GM12873 (cell line): ENCODE measurements at regions not wholly inside any gene's neighbourhood (a gene's known extent, or its start where the extent isn't known, plus 50 kb on each side); places are given as distances from the start of the nearest gene placed in this dataset.

Experiments used
- TF ChIP-seq, protein P1 (sequence below): IDR thresholded peaks from 2 replicates; pipeline ENCODE4 v1.5.1; 2012; ENCODE audit warnings: low read depth, mild to moderate bottlenecking, moderate library complexity, low read length, control low read depth; ENCODE audit not compliant: insufficient read depth; ENCODE audit errors: missing control alignments

DNA sequence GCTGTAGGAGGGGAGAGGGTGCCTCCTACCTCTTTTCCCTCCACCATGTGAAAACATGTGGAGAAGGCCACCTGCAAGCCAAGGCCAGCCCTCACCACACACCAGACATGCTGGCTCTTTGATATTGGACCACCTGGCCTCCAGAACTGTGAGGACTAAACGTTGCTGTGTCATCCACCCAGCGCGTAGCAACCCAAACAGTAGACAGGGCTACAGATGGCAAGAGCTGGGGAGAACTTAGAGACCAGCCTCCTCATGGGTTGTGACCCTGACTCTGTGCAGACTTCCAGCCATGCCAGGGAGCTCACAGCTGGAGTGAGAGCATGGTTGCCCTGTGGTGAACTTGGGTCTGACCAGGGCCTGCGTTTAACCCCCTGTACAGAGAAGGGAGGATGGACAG, 195.9 kb upstream of the CST7 start:
- TF ChIP-seq, protein P1, sequence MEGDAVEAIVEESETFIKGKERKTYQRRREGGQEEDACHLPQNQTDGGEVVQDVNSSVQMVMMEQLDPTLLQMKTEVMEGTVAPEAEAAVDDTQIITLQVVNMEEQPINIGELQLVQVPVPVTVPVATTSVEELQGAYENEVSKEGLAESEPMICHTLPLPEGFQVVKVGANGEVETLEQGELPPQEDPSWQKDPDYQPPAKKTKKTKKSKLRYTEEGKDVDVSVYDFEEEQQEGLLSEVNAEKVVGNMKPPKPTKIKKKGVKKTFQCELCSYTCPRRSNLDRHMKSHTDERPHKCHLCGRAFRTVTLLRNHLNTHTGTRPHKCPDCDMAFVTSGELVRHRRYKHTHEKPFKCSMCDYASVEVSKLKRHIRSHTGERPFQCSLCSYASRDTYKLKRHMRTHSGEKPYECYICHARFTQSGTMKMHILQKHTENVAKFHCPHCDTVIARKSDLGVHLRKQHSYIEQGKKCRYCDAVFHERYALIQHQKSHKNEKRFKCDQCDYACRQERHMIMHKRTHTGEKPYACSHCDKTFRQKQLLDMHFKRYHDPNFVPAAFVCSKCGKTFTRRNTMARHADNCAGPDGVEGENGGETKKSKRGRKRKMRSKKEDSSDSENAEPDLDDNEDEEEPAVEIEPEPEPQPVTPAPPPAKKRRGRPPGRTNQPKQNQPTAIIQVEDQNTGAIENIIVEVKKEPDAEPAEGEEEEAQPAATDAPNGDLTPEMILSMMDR = no peak

DNA sequence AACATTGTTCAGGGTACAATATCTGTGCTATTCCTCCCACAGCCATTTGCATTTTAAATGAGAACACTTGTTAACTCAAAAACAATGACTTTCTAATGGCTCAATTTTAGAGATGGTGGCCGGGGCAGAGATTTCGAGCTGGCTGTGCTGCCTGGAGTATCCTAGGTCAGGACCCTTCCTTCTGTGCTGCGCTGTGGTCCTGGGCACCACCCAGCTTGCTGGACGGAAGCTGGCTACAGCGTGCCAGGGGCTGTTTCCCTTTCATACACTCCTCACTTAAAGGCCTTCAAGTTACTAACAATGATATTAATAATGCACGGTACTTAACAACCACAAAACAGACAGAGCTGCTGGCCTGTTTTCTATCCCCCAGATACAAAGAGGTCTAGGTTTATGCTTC, 194.4 kb upstream of the CST7 start:
- TF ChIP-seq, protein P1 = no peak

DNA sequence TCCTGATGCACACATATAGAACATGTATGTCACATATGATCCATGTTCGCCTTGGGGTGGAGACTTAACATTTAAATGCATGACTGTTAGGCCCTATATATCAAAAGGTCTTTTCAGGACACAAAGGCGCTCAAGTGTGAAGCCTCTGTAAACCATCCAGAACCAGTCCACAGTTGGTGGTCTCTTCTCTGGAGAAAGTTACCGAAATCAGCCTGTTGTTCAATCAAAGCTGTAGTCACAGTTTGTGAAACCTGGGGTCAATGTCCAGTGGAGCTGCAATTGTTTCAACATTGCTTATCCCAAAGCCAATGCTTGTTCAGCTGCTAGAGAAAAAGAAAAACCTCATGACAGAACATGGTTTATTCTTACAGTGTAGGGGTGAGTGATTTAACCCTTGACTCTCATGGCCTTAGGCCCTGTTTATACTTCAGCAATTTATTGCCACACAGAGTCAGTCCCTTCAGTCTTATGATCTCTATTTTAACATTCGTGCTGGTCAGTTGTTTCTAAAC, 193.6 kb upstream of the CST7 start:
- TF ChIP-seq, protein P1 = no peak

DNA sequence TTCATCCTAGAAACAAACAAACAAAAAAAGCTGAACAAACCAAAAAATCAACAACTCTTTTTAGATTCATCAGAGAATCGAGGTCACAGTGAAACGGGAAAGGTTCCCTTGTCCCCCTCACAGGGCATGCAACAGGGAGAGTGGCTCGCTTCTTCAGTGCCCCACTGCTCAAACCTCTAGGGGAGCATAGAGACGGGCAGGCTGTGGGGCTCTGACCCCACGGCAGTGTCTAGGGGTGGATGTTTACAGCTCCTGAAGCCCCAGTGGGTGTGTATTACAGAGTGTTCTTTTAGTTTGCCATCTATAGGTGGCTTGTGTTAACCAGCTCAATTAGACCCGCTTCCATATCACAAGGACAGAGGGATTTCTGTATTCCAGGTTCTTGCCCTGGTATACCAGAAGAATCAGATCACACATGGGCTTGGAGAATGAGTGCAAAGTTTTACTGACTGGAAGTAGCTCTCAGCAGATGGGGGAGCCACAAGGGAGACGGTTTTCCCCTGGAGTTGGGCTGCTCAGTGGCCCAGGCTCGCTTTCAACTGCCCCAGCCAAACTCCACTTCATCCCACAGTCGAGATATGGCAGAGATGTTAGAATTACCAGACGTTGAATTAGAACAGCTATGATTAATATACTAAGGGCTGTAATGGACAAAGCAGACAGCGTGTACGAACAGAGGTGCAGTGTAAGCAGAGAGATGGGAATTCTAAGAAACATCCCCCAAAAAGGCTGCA, 192.6 kb upstream of the CST7 start:
- TF ChIP-seq, protein P1 = no peak

DNA sequence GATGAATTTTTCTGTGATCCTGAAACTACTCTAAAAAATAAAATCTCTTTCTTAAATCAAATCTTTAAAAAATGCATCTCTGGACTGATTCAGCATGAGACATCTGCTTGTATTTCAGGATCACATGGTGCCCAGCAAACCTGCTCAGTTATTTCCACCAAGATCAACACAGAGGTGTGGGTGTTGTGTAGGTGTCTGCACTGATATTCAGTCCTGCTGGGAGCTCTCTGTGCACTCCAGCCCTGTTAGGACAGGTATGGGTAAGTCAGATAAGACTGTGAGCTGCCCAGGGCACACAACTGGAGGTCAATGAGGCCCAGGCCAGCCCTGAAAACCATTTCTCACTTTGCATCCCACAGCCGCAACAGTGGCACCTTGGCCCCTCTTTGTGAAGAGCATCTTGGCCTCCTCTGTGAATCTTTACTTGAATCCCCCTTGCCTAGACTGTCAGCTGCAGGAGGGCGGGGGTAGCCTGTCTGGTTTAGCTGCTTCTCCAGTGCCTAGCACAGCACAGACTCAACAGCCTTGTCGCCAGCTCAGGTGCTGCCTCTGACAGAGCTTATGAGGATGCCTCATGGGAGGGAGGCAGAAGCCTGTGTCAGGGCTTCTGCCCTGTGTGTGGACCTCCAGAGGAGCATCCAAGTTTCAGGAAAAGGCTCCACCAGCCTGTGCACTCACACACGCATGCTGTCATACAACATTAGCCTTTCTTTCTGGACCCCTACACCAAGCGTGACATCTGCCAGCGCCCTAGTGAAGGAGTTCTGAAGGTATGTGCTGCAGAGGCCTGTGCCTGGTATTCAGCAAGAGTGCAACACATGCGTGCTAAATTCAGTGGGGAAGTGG, 187.6 kb upstream of the CST7 start:
- TF ChIP-seq, protein P1 = no peak

DNA sequence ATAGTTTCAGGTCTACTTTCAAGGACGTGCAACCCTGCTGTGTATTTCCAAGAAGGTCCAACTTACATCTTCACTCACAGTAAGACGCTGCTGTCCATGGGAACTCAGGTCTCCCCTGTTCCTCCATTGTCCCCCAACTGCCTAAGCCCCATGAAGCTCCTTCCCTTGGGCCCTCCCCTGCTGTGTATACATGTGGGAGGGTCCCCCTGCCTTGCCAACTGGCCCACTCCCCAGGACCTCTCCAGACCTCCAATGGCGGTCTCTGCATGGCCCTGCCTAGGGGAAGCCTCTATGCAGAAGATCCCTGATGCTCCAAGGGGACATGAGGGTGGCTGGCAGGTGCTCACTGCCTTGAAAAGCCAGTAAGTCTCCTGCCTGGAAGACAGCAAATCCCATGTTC, 186.7 kb upstream of the CST7 start:
- TF ChIP-seq, protein P1 = no peak

DNA sequence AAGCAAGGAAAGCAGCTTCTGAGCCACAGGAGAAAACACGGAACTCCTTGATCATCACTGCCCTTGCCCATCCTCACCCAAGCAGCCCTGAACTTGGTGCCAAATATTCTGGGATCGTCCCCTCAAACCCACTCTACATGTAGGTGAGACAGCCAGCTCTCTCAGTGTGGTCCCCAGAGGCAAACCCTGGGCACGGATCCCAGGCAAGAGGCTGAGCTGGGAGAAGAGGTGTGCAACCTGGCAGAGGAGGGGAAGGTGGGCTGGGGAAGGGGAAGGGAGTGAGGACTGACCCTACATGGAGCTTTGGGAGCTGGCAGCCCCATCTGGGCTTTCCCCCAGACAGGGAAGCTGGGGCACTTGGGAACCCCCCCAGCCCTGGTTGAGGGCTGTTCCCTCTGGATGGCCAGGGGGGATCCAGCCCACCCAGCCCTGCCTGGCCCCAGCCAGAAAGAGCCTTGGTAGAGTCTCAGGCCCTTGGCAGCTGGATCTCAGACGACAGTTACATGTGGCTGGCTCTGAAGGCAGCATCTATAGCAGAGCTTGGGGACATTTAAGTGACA, 186.2 kb upstream of the CST7 start:
- TF ChIP-seq, protein P1 = no peak
